ENCODE measurements at regions not wholly inside any gene's neighbourhood (a gene's known extent, or its start where the extent isn't known, plus 50 kb on each side); places are given as distances from the start of the nearest gene placed in this dataset.

DNA sequence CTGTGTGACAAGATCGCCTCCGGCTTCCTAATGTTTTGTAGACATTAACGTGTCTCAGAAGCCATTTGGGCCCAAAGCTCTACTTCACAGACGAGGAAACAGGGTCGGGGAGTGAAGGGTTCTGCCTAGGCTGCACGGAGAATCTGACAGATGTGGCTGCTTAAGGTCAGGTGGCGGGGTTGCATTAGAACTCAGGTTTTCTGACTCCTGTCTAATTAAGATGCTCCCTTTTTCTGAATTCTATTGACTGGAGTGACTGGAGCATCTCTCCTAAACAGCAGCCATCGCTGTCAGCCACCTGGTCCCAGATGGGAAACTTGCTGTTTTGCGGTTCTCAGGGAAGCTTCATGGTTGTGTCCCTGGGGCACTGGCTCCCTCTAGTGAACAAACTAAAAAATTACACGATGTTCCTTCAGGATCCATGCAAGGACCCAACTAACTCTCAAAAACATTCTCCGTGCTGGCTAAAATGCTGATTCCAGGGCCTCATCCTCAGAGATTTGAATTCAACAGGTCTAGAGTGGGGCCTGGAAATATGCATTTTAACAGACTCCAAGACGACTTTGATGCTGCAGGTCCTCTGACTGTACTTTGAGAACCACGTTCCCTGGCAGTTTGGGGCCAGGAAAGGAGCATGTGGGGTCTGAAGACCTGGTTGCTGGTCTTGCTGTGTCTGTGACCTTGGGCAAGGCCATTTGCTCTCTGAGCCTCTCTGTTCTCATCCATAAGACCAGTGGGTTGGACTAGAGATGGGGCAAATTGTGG is 117.4 kb downstream of the IRF8 start:
- H3K4me1 ChIP-seq (ENCODE audit: control insufficient read depth in 1 of 2, insufficient read depth in 2 of 2, low read length in 2 of 2) = no peaks in the 10 kb centered on the region
- peaks cover 0 to 3% of the 10 kb centered on the region in 2 donors for H3K27me3 ChIP-seq (ENCODE audit: control insufficient read depth in 1 of 2, insufficient read depth in 2 of 2, low read length in 2 of 2)
- no peak overlapping the region for H3K9ac ChIP-seq (ENCODE audit: low read depth in 1 of 2, low read length in 2 of 2)
- H3K27ac ChIP-seq (ENCODE audit: low read depth, low read length) = no peak overlapping the region
- no peaks in the 10 kb centered on the region for H3K36me3 ChIP-seq (ENCODE audit: control insufficient read depth in 1 of 2, insufficient read depth in 2 of 2, low read length in 2 of 2)
- peaks cover 7 to 8% of the 10 kb centered on the region in 2 donors for H3K9me3 ChIP-seq (ENCODE audit: control insufficient read depth in 1 of 2, low read length in 2 of 2)
- H3K4me3 ChIP-seq (ENCODE audit: low read depth in 1 of 2, low read length in 2 of 2) = no peak overlapping the region

DNA sequence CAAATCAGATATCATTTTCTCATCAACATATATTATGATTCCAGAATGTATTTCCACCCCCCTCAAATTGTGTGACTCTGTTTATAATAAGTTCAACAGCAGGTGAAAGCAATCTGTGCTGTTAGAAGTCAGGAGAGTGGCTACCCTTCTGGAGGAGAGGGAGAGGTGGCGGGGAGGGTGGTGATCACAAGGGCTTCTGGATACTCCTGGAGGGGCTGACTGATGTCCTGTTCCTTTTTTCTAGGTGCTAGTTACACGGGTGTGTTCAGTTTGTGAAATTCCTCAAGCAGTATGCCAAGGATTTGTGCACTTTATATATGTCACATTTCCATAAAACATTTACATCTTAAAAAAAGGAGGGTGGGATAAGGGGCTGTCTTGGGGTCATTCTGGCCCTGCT is 119.1 kb downstream of the IRF8 start:
- Histone ChIP-seq H3K9me3 (ENCODE audit: control insufficient read depth in 1 of 2, low read length in 2 of 2) (peaks cover 7 to 8% of the 10 kb centered on the region in 2 donors), H3K36me3 (ENCODE audit: control insufficient read depth in 1 of 2, insufficient read depth in 2 of 2, low read length in 2 of 2) (no peaks in the 10 kb centered on the region), H3K27ac (ENCODE audit: low read depth, low read length) (no peak overlapping the region), H3K4me3 (ENCODE audit: low read depth in 1 of 2, low read length in 2 of 2) (no peak overlapping the region), H3K4me1 (ENCODE audit: control insufficient read depth in 1 of 2, insufficient read depth in 2 of 2, low read length in 2 of 2) (no peaks in the 10 kb centered on the region), H3K9ac (ENCODE audit: low read depth in 1 of 2, low read length in 2 of 2) (no peak overlapping the region), H3K27me3 (ENCODE audit: control insufficient read depth in 1 of 2, insufficient read depth in 2 of 2, low read length in 2 of 2) (peaks cover 0 to 3% of the 10 kb centered on the region in 2 donors)

GRCh38 chr16:86018487-86018886 is 119.5 kb downstream of the IRF8 start:
- Histone ChIP-seq H3K27me3 (ENCODE audit: control insufficient read depth in 1 of 2, insufficient read depth in 2 of 2, low read length in 2 of 2) (peaks cover 0 to 3% of the 10 kb centered on the region in 2 donors), H3K4me3 (ENCODE audit: low read depth in 1 of 2, low read length in 2 of 2) (no peak overlapping the region), H3K27ac (ENCODE audit: low read depth, low read length) (peak overlapping the region; percentile 16)

DNA sequence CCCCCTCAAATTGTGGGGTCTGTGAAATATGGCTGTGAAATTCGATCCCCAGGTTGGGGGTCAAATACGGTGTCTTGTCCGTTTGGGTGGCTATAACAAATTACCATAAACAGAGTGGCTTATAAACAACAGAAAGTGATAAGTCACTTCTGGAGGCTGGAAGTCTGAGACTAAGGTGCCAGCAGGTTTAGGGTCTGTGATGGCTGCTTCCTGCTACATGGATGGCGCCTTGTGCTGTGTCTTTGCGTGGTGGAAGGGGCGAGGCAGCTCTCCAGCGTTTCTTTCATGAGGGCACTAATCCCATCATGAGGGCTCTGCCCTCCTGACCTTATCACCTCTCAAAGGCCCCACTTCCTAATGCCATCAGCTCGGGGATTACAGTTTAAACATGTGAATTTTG is 120.0 kb downstream of the IRF8 start:
- H3K27ac ChIP-seq (ENCODE audit: low read depth, low read length) = peak overlapping the region; percentile 16
- H3K4me3 ChIP-seq (ENCODE audit: low read depth in 1 of 2, low read length in 2 of 2) = no peak overlapping the region

More at GRCh38 chr16:86018487-86018886, 119.5 kb downstream of the IRF8 start:
- Histone ChIP-seq H3K9me3 (ENCODE audit: control insufficient read depth in 1 of 2, low read length in 2 of 2) (peaks cover 7 to 8% of the 10 kb centered on the region in 2 donors), H3K9ac (ENCODE audit: low read depth in 1 of 2, low read length in 2 of 2) (no peak overlapping the region), H3K4me1 (ENCODE audit: control insufficient read depth in 1 of 2, insufficient read depth in 2 of 2, low read length in 2 of 2) (no peaks in the 10 kb centered on the region), H3K36me3 (ENCODE audit: control insufficient read depth in 1 of 2, insufficient read depth in 2 of 2, low read length in 2 of 2) (no peaks in the 10 kb centered on the region)

DNA sequence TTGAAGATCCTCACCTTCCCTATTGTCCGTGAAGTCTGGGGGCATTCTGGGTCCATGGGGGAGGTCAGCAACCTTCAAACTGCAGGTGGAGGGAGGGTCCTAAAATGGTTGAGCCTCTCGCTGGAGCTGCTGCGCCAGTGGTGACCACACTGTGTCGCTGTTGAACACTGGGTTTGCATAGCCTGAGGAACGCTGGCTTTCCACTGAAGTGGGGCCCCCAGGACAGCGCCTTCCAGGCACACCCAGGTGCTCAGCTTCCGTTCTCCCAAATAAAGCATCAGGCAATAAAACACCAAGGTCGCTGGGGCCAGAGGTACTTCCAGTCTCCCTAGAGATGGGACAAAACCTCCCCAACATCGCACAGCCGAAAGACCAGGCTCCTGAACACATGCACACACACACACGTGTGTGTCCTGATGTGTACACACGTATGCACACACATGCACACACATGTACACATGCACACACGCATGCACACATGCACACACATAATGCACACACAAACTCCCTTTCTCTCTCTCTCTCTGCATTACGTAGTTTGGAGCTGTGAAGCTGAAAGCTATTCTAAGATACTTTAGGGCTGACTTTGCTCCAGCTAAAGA is 120.6 kb downstream of the IRF8 start:
- peaks cover 11 to 13% of the 10 kb centered on the region in 2 donors for H3K9me3 ChIP-seq (ENCODE audit: control insufficient read depth in 1 of 2, low read length in 2 of 2)
- no peaks in the 10 kb centered on the region for H3K36me3 ChIP-seq (ENCODE audit: control insufficient read depth in 1 of 2, insufficient read depth in 2 of 2, low read length in 2 of 2)
- H3K27ac ChIP-seq (ENCODE audit: low read depth, low read length) = no peak overlapping the region
- peaks cover 0 to 3% of the 10 kb centered on the region in 2 donors for H3K27me3 ChIP-seq (ENCODE audit: control insufficient read depth in 1 of 2, insufficient read depth in 2 of 2, low read length in 2 of 2)
- H3K9ac ChIP-seq (ENCODE audit: low read depth in 1 of 2, low read length in 2 of 2) = no peak overlapping the region
- no peak overlapping the region for H3K4me3 ChIP-seq (ENCODE audit: low read depth in 1 of 2, low read length in 2 of 2)
- no peaks in the 10 kb centered on the region for H3K4me1 ChIP-seq (ENCODE audit: control insufficient read depth in 1 of 2, insufficient read depth in 2 of 2, low read length in 2 of 2)

More for the DNA sequence above, 120.0 kb downstream of the IRF8 start:
- Histone ChIP-seq H3K9me3 (ENCODE audit: control insufficient read depth in 1 of 2, low read length in 2 of 2) (peaks cover 7 to 8% of the 10 kb centered on the region in 2 donors), H3K4me1 (ENCODE audit: control insufficient read depth in 1 of 2, insufficient read depth in 2 of 2, low read length in 2 of 2) (no peaks in the 10 kb centered on the region), H3K27me3 (ENCODE audit: control insufficient read depth in 1 of 2, insufficient read depth in 2 of 2, low read length in 2 of 2) (peaks cover 0 to 3% of the 10 kb centered on the region in 2 donors), H3K36me3 (ENCODE audit: control insufficient read depth in 1 of 2, insufficient read depth in 2 of 2, low read length in 2 of 2) (no peaks in the 10 kb centered on the region), H3K9ac (ENCODE audit: low read depth in 1 of 2, low read length in 2 of 2) (no peak overlapping the region)

- peaks cover 0 to 3% of the 10 kb centered on the region in 2 donors for H3K27me3 ChIP-seq (ENCODE audit: control insufficient read depth in 1 of 2, insufficient read depth in 2 of 2, low read length in 2 of 2)
- no peaks in the 10 kb centered on the region for H3K36me3 ChIP-seq (ENCODE audit: control insufficient read depth in 1 of 2, insufficient read depth in 2 of 2, low read length in 2 of 2)
- H3K27ac ChIP-seq (ENCODE audit: low read depth, low read length) = no peak overlapping the region
- no peak overlapping the region for H3K4me3 ChIP-seq (ENCODE audit: low read depth in 1 of 2, low read length in 2 of 2)
- H3K9ac ChIP-seq (ENCODE audit: low read depth in 1 of 2, low read length in 2 of 2) = no peak overlapping the region
- H3K4me1 ChIP-seq (ENCODE audit: control insufficient read depth in 1 of 2, insufficient read depth in 2 of 2, low read length in 2 of 2) = peaks cover under 1 to 5% of the 10 kb centered on the region in 2 donors
- peaks cover 11 to 16% of the 10 kb centered on the region in 2 donors for H3K9me3 ChIP-seq (ENCODE audit: control insufficient read depth in 1 of 2, low read length in 2 of 2)
These were observed 122.0 kb downstream of the IRF8 start for GRCh38 chr16:86020971-86021370.

DNA sequence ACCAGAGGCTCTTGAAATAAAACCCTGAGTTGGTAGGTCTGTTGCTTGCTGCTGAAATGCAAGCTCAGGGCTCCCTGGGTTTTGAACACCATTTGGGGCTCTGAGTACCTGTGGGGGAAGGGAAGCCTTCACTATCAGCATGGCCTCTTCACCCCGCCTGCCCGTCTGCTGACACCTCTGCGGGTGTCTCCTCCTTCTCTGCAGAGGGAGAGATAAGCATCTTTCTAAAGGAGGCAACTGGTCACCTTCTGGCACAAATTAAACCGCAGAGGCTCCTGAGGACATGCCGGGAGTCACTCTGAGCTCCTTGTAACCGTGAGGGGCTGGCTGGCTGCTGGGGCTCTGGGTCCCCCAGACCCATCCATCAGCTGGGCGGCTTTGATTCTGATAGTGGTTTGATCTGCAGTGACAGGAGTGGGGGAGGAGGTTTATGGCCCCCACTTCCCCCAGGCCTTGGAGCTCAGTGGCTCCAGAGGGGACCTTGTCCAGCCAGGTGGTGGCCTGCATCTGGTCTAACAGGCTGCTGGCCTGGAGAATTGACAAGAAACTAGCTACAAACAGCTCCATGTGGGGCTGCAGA is 123.5 kb downstream of the IRF8 start:
- Histone ChIP-seq H3K36me3 (ENCODE audit: control insufficient read depth in 1 of 2, insufficient read depth in 2 of 2, low read length in 2 of 2) (no peaks in the 10 kb centered on the region), H3K27me3 (ENCODE audit: control insufficient read depth in 1 of 2, insufficient read depth in 2 of 2, low read length in 2 of 2) (peaks cover 0 to 3% of the 10 kb centered on the region in 2 donors), H3K9ac (ENCODE audit: low read depth in 1 of 2, low read length in 2 of 2) (no peak overlapping the region), H3K9me3 (ENCODE audit: control insufficient read depth in 1 of 2, low read length in 2 of 2) (peaks cover 11 to 16% of the 10 kb centered on the region in 2 donors), H3K4me1 (ENCODE audit: control insufficient read depth in 1 of 2, insufficient read depth in 2 of 2, low read length in 2 of 2) (peaks cover 14 to 19% of the 10 kb centered on the region in 2 donors), H3K4me3 (ENCODE audit: low read depth in 1 of 2, low read length in 2 of 2) (no peak overlapping the region), H3K27ac (ENCODE audit: low read depth, low read length) (no peak overlapping the region)

DNA sequence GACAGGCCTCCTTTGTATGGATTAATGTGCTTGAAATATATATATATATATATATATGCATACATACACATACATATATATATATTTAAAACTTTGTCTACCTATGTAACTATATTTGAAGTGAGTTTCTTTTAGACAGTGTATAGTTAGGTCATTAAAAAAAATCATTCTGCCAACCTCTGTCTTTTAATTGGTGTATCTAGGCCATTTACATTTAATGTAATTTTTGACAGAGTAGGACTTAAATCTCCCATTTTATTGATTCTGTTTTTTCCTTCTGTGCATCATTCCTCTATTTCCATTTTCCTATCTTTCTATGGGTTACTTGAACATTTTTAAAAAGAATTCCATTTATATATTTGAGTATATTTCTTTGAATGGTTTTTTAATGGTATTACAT is 125.2 kb downstream of the IRF8 start:
- Histone ChIP-seq H3K4me3 (ENCODE audit: low read depth in 1 of 2, low read length in 2 of 2) (no peak overlapping the region), H3K9ac (ENCODE audit: low read depth in 1 of 2, low read length in 2 of 2) (no peak overlapping the region), H3K36me3 (ENCODE audit: control insufficient read depth in 1 of 2, insufficient read depth in 2 of 2, low read length in 2 of 2) (no peaks in the 10 kb centered on the region), H3K4me1 (ENCODE audit: control insufficient read depth in 1 of 2, insufficient read depth in 2 of 2, low read length in 2 of 2) (peaks cover 24 to 25% of the 10 kb centered on the region in 2 donors), H3K27me3 (ENCODE audit: control insufficient read depth in 1 of 2, insufficient read depth in 2 of 2, low read length in 2 of 2) (peaks cover 0 to 3% of the 10 kb centered on the region in 2 donors), H3K27ac (ENCODE audit: low read depth, low read length) (no peak overlapping the region), H3K9me3 (ENCODE audit: control insufficient read depth in 1 of 2, low read length in 2 of 2) (peaks cover 11 to 16% of the 10 kb centered on the region in 2 donors)

GRCh38 chr16:86025706-86026105 is 126.7 kb downstream of the IRF8 start:
- Histone ChIP-seq H3K27me3 (ENCODE audit: control insufficient read depth in 1 of 2, insufficient read depth in 2 of 2, low read length in 2 of 2) (no peaks in the 10 kb centered on the region), H3K9ac (ENCODE audit: low read depth in 1 of 2, low read length in 2 of 2) (no peak overlapping the region), H3K4me1 (ENCODE audit: control insufficient read depth in 1 of 2, insufficient read depth in 2 of 2, low read length in 2 of 2) (peaks cover 32% of the 10 kb centered on the region in 2 donors), H3K9me3 (ENCODE audit: control insufficient read depth in 1 of 2, low read length in 2 of 2) (peaks cover 4 to 8% of the 10 kb centered on the region in 2 donors), H3K4me3 (ENCODE audit: low read depth in 1 of 2, low read length in 2 of 2) (no peak overlapping the region), H3K27ac (ENCODE audit: low read depth, low read length) (no peak overlapping the region), H3K36me3 (ENCODE audit: control insufficient read depth in 1 of 2, insufficient read depth in 2 of 2, low read length in 2 of 2) (no peaks in the 10 kb centered on the region)
